Upper lobe of left lung (tissue), 6 donors: ENCODE measurements at regions not wholly inside any gene's neighbourhood (a gene's known extent, or its start where the extent isn't known, plus 50 kb on each side); places are given as distances from the start of the nearest gene placed in this dataset.
A peak's percentile ranks its signal among the peaks of the same experiment; 100 is the strongest.
"Not testable (repeated sequence)": the region's sequence is repeated elsewhere in the genome, so short reads cannot be mapped to it uniquely, and the experiment has no call there.

Experiments used
- ATAC-seq, 2 donors: fragments of 200-7000 bp; cut with Tn5 transposase; one replicate each; pipeline ENCODE4 v1.9.1; 2022; ENCODE audit warnings: mild to moderate bottlenecking in 2 of 2, moderate library complexity in 2 of 2; ENCODE audit not compliant: low FRiP score in 2 of 2
- DNase-seq, 2 donors: peaks; one replicate each; pipeline ENCODE4 v3.0.0-alpha.2; 2019 to 2020
- H3K27ac ChIP-seq, 4 donors: fragments of 200-600 bp; sonication (generic); one replicate each; pipeline ENCODE4 v1.5.1; 2016 to 2019
- H3K27me3 ChIP-seq, 4 donors: fragments of 200-600 bp; sonication (generic); one replicate each; pipeline ENCODE4 v1.5.1; 2017 to 2019
- H3K36me3 ChIP-seq, 4 donors: fragments of 200-600 bp; sonication (generic); one replicate each; pipeline ENCODE4 v1.5.1; 2016 to 2019
- H3K4me1 ChIP-seq, 4 donors: fragments of 200-600 bp; sonication (generic); one replicate each; pipeline ENCODE4 v1.5.1; 2018 to 2019
- H3K4me3 ChIP-seq, 4 donors: fragments of 200-600 bp; sonication (generic); one replicate each; pipeline ENCODE4 v1.5.1; 2017 to 2019; ENCODE audit warnings: mild to moderate bottlenecking in 2 of 4, moderate library complexity in 1 of 4
- H3K9me3 ChIP-seq, 4 donors: fragments of 200-600 bp; sonication (generic); one replicate each; pipeline ENCODE4 v1.5.1; 2018 to 2019
- EP300 ChIP-seq, 4 donors: sonication (generic); formaldehyde crosslinking; IDR thresholded peaks; one replicate each; pipeline ENCODE4 v1.5.1; 2017; ENCODE audit warnings: antibody characterized with exemption in 4 of 4, control low read depth in 2 of 4
- POLR2A ChIP-seq, 4 donors: fragments of 450-650 bp; IDR thresholded peaks; one replicate each; pipeline ENCODE4 v1.5.1; 2016 to 2017; ENCODE audit warnings: antibody characterized with exemption in 4 of 4, mild to moderate bottlenecking in 2 of 4
- POLR2AphosphoS5 ChIP-seq, 2 donors: sonication (generic); formaldehyde crosslinking; IDR thresholded peaks; one replicate each; pipeline ENCODE4 v1.5.1; 2017; ENCODE audit warnings: antibody characterized with exemption in 2 of 2
- WGBS, 2 donors: methylation state at CpG; one replicate each; pipeline ENCODE4 v1.1.5; 2017 to 2018; 5-methylcytosine and 5-hydroxymethylcytosine counted together
- TF ChIP-seq, protein P1 (sequence below), 6 experiments: fragments of 450-650 bp in 4 of 6; fragments of 200-600 bp in 2 of 6; sonication (generic) in 2 of 6; IDR thresholded peaks; one replicate each; pipeline ENCODE4 v1.5.1; 2016 to 2019; ENCODE audit warnings: antibody characterized with exemption in 6 of 6
- donor health status: DM: no; HTN: no; CAD: no; lungs with moderate emphysema.
- donor health status: DM: no; HTN: yes; CAD: no; lungs with severe emphysema.

DNA sequence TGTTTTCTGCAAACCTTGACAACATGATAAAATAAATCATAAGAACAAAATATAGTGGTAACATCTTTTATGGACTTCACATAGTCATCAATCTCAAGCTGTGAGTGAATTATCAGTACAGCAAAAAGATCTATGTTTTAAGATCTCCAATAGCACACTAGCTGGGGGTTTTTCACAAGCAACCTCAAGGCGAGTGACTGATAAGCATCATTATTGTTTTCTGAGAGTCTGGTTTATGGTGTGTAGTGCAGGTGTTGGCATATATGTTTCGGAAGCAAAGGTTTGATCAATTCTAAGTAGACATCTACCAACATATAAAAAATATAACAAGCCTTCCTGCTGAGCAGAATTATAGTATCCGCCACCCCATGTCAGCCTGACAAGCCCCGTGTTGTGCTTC lies 403.8 kb upstream of the MGMT start:
- no peaks in the 10 kb centered on the region for H3K36me3 ChIP-seq
- H3K9me3 ChIP-seq = no peaks in the 10 kb centered on the region
- TF ChIP-seq, protein P1, sequence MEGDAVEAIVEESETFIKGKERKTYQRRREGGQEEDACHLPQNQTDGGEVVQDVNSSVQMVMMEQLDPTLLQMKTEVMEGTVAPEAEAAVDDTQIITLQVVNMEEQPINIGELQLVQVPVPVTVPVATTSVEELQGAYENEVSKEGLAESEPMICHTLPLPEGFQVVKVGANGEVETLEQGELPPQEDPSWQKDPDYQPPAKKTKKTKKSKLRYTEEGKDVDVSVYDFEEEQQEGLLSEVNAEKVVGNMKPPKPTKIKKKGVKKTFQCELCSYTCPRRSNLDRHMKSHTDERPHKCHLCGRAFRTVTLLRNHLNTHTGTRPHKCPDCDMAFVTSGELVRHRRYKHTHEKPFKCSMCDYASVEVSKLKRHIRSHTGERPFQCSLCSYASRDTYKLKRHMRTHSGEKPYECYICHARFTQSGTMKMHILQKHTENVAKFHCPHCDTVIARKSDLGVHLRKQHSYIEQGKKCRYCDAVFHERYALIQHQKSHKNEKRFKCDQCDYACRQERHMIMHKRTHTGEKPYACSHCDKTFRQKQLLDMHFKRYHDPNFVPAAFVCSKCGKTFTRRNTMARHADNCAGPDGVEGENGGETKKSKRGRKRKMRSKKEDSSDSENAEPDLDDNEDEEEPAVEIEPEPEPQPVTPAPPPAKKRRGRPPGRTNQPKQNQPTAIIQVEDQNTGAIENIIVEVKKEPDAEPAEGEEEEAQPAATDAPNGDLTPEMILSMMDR (IDR thresholded peaks at IDR 0.05) = no peak
- no peak for TF ChIP-seq EP300 (IDR thresholded peaks at IDR 0.05)
- no peak for TF ChIP-seq POLR2A (IDR thresholded peaks at IDR 0.05)
- no peak for TF ChIP-seq POLR2AphosphoS5 (IDR thresholded peaks at IDR 0.05)
- no peaks in the 10 kb centered on the region for H3K4me1 ChIP-seq
- no peak overlapping the region for H3K4me3 ChIP-seq
- no peaks in the 10 kb centered on the region for H3K27me3 ChIP-seq
- no peak for ATAC-seq
- 88 to 89% methylated on average over 4 of the region's 4 CpGs for WGBS, 2 donors
- no peak overlapping the region for H3K27ac ChIP-seq
- no peak for DNase-seq

DNA sequence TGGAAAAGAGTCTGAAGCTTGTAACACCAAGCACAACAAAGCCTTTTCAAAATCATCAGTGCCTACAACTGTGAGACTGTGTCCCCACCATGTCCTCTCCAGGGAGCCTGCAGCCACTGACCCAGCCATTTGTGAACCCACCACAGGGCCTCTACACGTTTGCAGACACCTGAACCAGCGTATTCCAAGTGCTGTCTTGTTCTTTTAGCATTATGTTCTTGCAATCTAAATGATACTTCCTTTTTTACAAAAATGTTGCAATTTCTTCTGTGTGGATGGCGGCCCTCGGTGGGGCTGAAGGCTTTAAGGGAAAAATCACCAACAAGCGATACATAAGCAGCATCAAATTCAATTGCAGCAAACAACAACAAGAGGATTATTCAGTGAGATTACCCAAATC lies 403.2 kb upstream of the MGMT start:
- ATAC-seq (no peak), DNase-seq (no peak)
- TF ChIP-seq POLR2A (IDR thresholded peaks at IDR 0.05) (no peak), EP300 (IDR thresholded peaks at IDR 0.05) (no peak), POLR2AphosphoS5 (IDR thresholded peaks at IDR 0.05) (no peak)
- TF ChIP-seq, protein P1 (IDR thresholded peaks at IDR 0.05) = no peak
- Histone ChIP-seq H3K27ac (no peak overlapping the region), H3K4me3 (no peak overlapping the region), H3K36me3 (no peaks in the 10 kb centered on the region), H3K27me3 (no peaks in the 10 kb centered on the region), H3K4me1 (no peaks in the 10 kb centered on the region), H3K9me3 (no peaks in the 10 kb centered on the region)
- WGBS, 2 donors = 80 to 83% methylated on average over 5 of the region's 5 CpGs

DNA sequence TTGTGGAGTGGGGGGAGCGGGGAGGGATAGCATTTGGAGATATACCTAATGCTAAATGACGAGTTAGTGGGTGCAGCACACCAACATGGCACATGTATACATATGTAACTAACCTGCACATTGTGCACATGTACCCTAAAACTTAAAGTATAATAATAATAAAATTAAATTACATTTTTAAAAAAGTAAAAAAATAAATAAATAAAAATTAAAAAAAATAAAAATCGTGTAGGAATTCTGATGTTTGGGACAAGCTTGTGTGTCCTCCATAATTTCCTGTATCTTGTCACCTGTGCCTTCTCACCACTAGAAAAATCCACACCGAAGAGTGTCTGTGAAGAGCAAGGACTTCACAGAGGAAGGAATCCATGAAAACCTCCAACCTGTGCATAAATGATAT lies 400.5 kb upstream of the MGMT start:
- WGBS, 2 donors = 86 to 88% methylated on average over 4 of the region's 4 CpGs
- not testable (repeated sequence) for H3K4me3 ChIP-seq, H3K27me3 ChIP-seq, H3K9me3 ChIP-seq, DNase-seq, H3K36me3 ChIP-seq, H3K4me1 ChIP-seq, H3K27ac ChIP-seq, ATAC-seq

DNA sequence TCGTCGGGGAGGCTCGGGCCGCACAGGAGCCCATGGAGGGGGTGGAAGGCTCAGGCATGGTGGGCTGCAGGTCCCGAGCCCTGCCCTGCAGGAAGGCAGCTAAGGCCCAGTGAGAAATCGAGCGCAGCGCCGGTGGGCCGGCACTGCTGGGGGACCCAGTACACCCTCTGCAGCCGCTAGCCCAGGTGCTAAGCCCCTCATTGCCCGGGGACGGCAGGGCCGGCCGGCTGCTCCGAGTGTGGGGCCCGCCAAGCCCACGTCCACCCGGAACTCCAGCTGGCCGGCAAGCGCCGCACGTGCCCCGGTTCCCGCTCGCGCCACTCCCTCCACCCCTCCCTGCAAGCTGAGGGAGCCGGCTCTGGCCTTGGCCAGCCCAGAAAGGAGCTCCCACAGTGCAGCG lies 395.6 kb upstream of the MGMT start:
- H3K27ac ChIP-seq, H3K4me3 ChIP-seq, H3K9me3 ChIP-seq, H3K4me1 ChIP-seq, H3K27me3 ChIP-seq, H3K36me3 ChIP-seq, ATAC-seq: not testable (repeated sequence)
- 94 to 100% methylated on average over 5 to 21 of the region's 29 CpGs for WGBS, 2 donors
- peak in 1 of 2 donors; percentile 78 for DNase-seq

DNA sequence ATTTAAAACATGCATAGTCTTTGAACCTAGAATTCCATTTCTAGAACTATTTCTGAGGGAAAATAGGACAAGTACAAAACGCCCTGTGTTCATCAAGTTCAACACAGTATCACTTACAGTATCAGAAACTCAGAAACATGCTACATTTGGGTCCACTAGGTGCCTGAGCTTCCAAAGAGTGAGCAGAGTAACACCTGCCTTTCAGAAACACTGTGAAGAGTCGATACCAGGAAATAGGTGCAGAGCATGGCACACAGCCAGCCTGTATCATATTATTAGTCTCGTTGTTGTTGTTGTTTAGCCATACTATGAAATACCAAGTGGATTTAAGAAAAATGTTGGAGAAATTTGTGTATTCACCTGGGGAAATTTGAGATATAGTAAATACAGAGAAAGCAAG lies 392.1 kb upstream of the MGMT start:
- no peak for ATAC-seq
- H3K9me3 ChIP-seq = peaks cover 0 to 4% (median 0%) of the 10 kb centered on the region in 4 donors
- TF ChIP-seq, protein P1 (IDR thresholded peaks at IDR 0.05) = no peak
- TF ChIP-seq EP300 (IDR thresholded peaks at IDR 0.05) (no peak), POLR2AphosphoS5 (IDR thresholded peaks at IDR 0.05) (no peak), POLR2A (IDR thresholded peaks at IDR 0.05) (no peak)
- no peaks in the 10 kb centered on the region for H3K27me3 ChIP-seq
- H3K4me3 ChIP-seq = no peak overlapping the region
- no peaks in the 10 kb centered on the region for H3K36me3 ChIP-seq
- H3K27ac ChIP-seq = no peak overlapping the region
- H3K4me1 ChIP-seq = no peaks in the 10 kb centered on the region
- 60 to 62% methylated on average over 3 of the region's 3 CpGs for WGBS, 2 donors
- no peak for DNase-seq

DNA sequence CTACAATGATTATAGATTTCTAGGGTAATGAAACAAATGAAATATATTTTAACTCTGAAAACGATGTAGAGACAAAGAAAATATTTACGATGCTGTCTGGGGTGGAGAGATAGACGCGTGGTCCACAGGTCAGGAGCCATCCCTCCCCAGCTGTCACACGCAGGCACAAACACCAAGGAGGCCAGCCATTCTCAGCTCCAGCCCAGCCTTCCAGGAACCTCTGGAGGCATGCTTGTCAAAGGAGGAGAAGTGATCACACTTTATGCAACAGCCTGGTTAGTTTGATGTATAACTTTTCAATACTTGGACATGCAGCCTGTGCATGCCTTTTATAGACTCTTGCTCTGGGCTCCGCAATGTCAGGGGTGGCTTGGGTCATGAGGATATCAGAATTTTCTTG lies 391.5 kb upstream of the MGMT start:
- TF ChIP-seq POLR2A (IDR thresholded peaks at IDR 0.05) (no peak), EP300 (IDR thresholded peaks at IDR 0.05) (no peak), POLR2AphosphoS5 (IDR thresholded peaks at IDR 0.05) (no peak)
- TF ChIP-seq, protein P1 (IDR thresholded peaks at IDR 0.05) = no peak
- H3K4me1 ChIP-seq = no peaks in the 10 kb centered on the region
- no peaks in the 10 kb centered on the region for H3K27me3 ChIP-seq
- 79 to 80% methylated on average over 6 of the region's 6 CpGs for WGBS, 2 donors
- ATAC-seq (no peak), DNase-seq (no peak)
- peaks cover 0 to 4% (median 0%) of the 10 kb centered on the region in 4 donors for H3K9me3 ChIP-seq
- H3K36me3 ChIP-seq = no peaks in the 10 kb centered on the region
- H3K27ac ChIP-seq = no peak overlapping the region
- H3K4me3 ChIP-seq = no peak overlapping the region
